Erythroblast (primary cell): ENCODE measurements at regions not wholly inside any gene's neighbourhood (a gene's known extent, or its start where the extent isn't known, plus 50 kb on each side); places are given as distances from the start of the nearest gene placed in this dataset.

Source experiments
- GATA1 ChIP-seq: IDR thresholded peaks from 2 replicates; pipeline ENCODE4 v1.6.1; 2011; ENCODE audit warnings: low read depth, mild to moderate bottlenecking, control low read depth, low read length, moderate library complexity
- POLR2A ChIP-seq: IDR thresholded peaks from 2 replicates; pipeline ENCODE4 v1.6.1; 2011; ENCODE audit warnings: mild to moderate bottlenecking, low read length

GRCh38 chr3:188993181-188993580, 178.6 kb upstream of the TPRG1 start:
- no peak for TF ChIP-seq POLR2A
- no peak for TF ChIP-seq GATA1
